ENCODE measurements at regions not wholly inside any gene's neighbourhood (a gene's known extent, or its start where the extent isn't known, plus 50 kb on each side); places are given as distances from the start of the nearest gene placed in this dataset.

DNA sequence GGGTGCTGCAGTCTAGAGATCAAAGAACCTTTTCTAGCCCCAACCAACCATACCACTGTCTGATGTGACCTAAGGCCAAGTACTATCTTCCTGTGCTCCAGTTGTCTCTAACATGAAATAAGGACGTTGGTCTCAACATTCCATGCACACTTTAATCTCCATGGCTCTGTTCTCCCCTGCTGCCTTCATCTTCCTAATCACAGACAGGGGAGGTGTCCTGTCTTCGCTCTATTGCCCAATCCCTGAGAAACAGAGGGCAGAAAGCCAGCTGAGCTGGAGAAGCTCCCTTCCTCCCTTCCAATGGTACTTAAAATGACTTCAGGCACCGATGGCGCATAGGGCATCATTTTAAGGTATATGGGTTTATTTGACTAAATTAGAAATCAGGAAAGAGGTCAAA, 148.9 kb upstream of the GNAO1 start:
- Histone ChIP-seq H3K4me3 (no peak overlapping the region), H3K27ac (no peak overlapping the region), H3K27me3 (no peaks in the 10 kb centered on the region), H3K4me1 (no peaks in the 10 kb centered on the region), H3K9me3 (no peaks in the 10 kb centered on the region), H3K36me3 (ENCODE audit: low read depth, missing control alignments) (no peaks in the 10 kb centered on the region)
- TF ChIP-seq CTCF (IDR thresholded peaks at IDR 0.05) (no peak), POLR2A (IDR thresholded peaks at IDR 0.05) (no peak)
- WGBS, 2 donors = 85 to 86% methylated on average over 4 of the region's 4 CpGs
- intact Hi-C loops (cut with DNase I; ENCODE audit: low total_unique reads) = no loop called here
- no peak for DNase-seq

DNA sequence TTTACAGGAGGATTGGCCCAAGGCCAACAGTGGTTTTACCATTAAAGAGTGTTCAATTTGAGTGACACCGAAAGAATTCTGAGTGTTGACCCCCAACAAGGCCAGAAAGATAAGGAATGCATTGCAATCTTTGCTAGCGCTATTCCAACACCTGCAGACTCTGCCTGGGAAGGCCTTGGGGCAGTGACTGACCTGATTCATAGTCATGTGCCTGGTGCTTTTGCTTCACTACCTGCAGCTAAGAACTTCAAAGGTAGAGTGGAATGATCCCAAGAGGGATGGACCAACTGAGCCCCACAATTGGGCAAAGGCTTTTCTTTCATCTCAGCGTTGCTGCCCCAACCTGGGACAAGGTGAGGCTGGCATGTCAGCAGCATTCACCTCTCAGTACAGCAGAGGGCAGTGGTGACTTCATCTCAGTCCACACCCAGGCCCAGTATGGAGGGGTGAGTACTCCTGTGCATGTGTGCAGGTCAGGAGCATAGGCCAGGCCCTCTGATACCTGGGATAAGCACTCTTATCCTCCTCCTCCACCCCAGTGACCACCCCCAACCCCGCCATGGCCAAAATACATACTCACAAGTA, 149.6 kb upstream of the GNAO1 start:
- H3K4me3 ChIP-seq = no peak overlapping the region
- WGBS, 2 donors = 65 to 81% methylated on average over 3 to 4 of the region's 4 CpGs
- no peaks in the 10 kb centered on the region for H3K36me3 ChIP-seq (ENCODE audit: low read depth, missing control alignments)
- H3K9me3 ChIP-seq = no peaks in the 10 kb centered on the region
- peak; percentile 52 for DNase-seq
- TF ChIP-seq CTCF (IDR thresholded peaks at IDR 0.05) = peak in 2 of 3 experiments; percentile 26 to 27
- TF ChIP-seq POLR2A (IDR thresholded peaks at IDR 0.05) = no peak
- no peaks in the 10 kb centered on the region for H3K4me1 ChIP-seq
- no peak overlapping the region for H3K27ac ChIP-seq
- intact Hi-C loops (cut with DNase I; ENCODE audit: low total_unique reads) = no loop called here
- no peaks in the 10 kb centered on the region for H3K27me3 ChIP-seq

GRCh38 chr16:56038564-56039098, 152.7 kb upstream of the GNAO1 start:
- Histone ChIP-seq H3K4me3 (no peak overlapping the region), H3K36me3 (ENCODE audit: low read depth, missing control alignments) (no peaks in the 10 kb centered on the region), H3K27me3 (no peaks in the 10 kb centered on the region), H3K27ac (no peak overlapping the region), H3K9me3 (no peaks in the 10 kb centered on the region), H3K4me1 (no peaks in the 10 kb centered on the region)
- intact Hi-C loops (cut with DNase I; ENCODE audit: low total_unique reads) = no loop called here
- TF ChIP-seq CTCF (IDR thresholded peaks at IDR 0.05) = no peak
- TF ChIP-seq POLR2A (IDR thresholded peaks at IDR 0.05) = no peak
- whole genome bisulfite sequencing, 2 donors = 65 to 69% methylated on average over 3 of the region's 3 CpGs
- no peak for DNase-seq

GRCh38 chr16:56032072-56032471, 156.9 kb upstream of the CES5A start:
- intact Hi-C loops (cut with DNase I; ENCODE audit: low total_unique reads) = no loop called here
- H3K27me3 ChIP-seq = no peaks in the 10 kb centered on the region
- no peak overlapping the region for H3K4me3 ChIP-seq
- TF ChIP-seq POLR2A (IDR thresholded peaks at IDR 0.05) (no peak), CTCF (IDR thresholded peaks at IDR 0.05) (no peak)
- no peaks in the 10 kb centered on the region for H3K36me3 ChIP-seq (ENCODE audit: low read depth, missing control alignments)
- H3K27ac ChIP-seq = no peak overlapping the region
- no peaks in the 10 kb centered on the region for H3K9me3 ChIP-seq
- no peaks in the 10 kb centered on the region for H3K4me1 ChIP-seq
- WGBS, 2 donors = 74 to 83% methylated on average over 1 of the region's 1 CpG
- DNase-seq = no peak

GRCh38 chr16:56029026-56029425, 153.9 kb upstream of the CES5A start:
- intact Hi-C loops (cut with DNase I; ENCODE audit: low total_unique reads) = no loop called here
- Histone ChIP-seq H3K36me3 (ENCODE audit: low read depth, missing control alignments) (no peaks in the 10 kb centered on the region), H3K4me3 (no peak overlapping the region), H3K27ac (no peak overlapping the region), H3K9me3 (no peaks in the 10 kb centered on the region), H3K27me3 (no peaks in the 10 kb centered on the region), H3K4me1 (no peaks in the 10 kb centered on the region)
- no peak for TF ChIP-seq POLR2A (IDR thresholded peaks at IDR 0.05)
- TF ChIP-seq CTCF (IDR thresholded peaks at IDR 0.05) = no peak
- DNase-seq = no peak
